ENCODE measurements at regions not wholly inside any gene's neighbourhood (a gene's known extent, or its start where the extent isn't known, plus 50 kb on each side); places are given as distances from the start of the nearest gene placed in this dataset.

- no peak for DNase-seq (ENCODE audit: low read depth, low spot score)
These were observed 652.5 kb upstream of the ADAMTS16 start for GRCh38 chr5:4487581-4487980.

- no peak for DNase-seq (ENCODE audit: low read depth, low spot score)
These were observed 628.0 kb upstream of the ADAMTS16 start for GRCh38 chr5:4511996-4512656.

GRCh38 chr5:4513381-4513780 is 626.7 kb upstream of the ADAMTS16 start:
- no peak for DNase-seq (ENCODE audit: low read depth, low spot score)

- DNase-seq (ENCODE audit: low read depth, low spot score) = no peak
These were observed 626.0 kb upstream of the ADAMTS16 start for GRCh38 chr5:4514067-4514648.

GRCh38 chr5:4518903-4519672 is 621.0 kb upstream of the ADAMTS16 start:
- DNase-seq (ENCODE audit: low read depth, low spot score) = no peak

GRCh38 chr5:4520559-4520958 is 619.6 kb upstream of the ADAMTS16 start:
- no peak for DNase-seq (ENCODE audit: low read depth, low spot score)

- no peak for DNase-seq (ENCODE audit: low read depth, low spot score)
These were observed 617.1 kb upstream of the ADAMTS16 start for GRCh38 chr5:4523038-4523437.

GRCh38 chr5:4531756-4532704 is 608.1 kb upstream of the ADAMTS16 start:
- DNase-seq (ENCODE audit: low read depth, low spot score) = no peak

- DNase-seq (ENCODE audit: low read depth, low spot score) = no peak
These were observed 607.4 kb upstream of the ADAMTS16 start for GRCh38 chr5:4532705-4533080.

- DNase-seq (ENCODE audit: low read depth, low spot score) = no peak
These were observed 606.5 kb upstream of the ADAMTS16 start for GRCh38 chr5:4533457-4534105.

GRCh38 chr5:4537489-4537888 is 602.6 kb upstream of the ADAMTS16 start:
- no peak for DNase-seq (ENCODE audit: low read depth, low spot score)

GRCh38 chr5:4540375-4541173 is 599.6 kb upstream of the ADAMTS16 start:
- DNase-seq (ENCODE audit: low read depth, low spot score) = no peak

GRCh38 chr5:4541334-4541733 is 598.8 kb upstream of the ADAMTS16 start:
- DNase-seq (ENCODE audit: low read depth, low spot score) = no peak

GRCh38 chr5:4542145-4542778 is 597.9 kb upstream of the ADAMTS16 start:
- no peak for DNase-seq (ENCODE audit: low read depth, low spot score)

GRCh38 chr5:4544049-4544670 is 596.0 kb upstream of the ADAMTS16 start:
- DNase-seq (ENCODE audit: low read depth, low spot score) = no peak

GRCh38 chr5:4547547-4547946 is 592.6 kb upstream of the ADAMTS16 start:
- no peak for DNase-seq (ENCODE audit: low read depth, low spot score)

- no peak for DNase-seq (ENCODE audit: low read depth, low spot score)
These were observed 591.8 kb upstream of the ADAMTS16 start for GRCh38 chr5:4548341-4548740.

GRCh38 chr5:4549351-4549750 is 590.8 kb upstream of the ADAMTS16 start:
- no peak for DNase-seq (ENCODE audit: low read depth, low spot score)

GRCh38 chr5:4551034-4551433 is 589.1 kb upstream of the ADAMTS16 start:
- no peak for DNase-seq (ENCODE audit: low read depth, low spot score)

- DNase-seq (ENCODE audit: low read depth, low spot score) = no peak
These were observed 587.0 kb upstream of the ADAMTS16 start for GRCh38 chr5:4553130-4553529.

Measured in iPS DF 19.7 (cell line).